Panc1 (cell line): ENCODE measurements at regions not wholly inside any gene's neighbourhood (a gene's known extent, or its start where the extent isn't known, plus 50 kb on each side); places are given as distances from the start of the nearest gene placed in this dataset.

ENCODE experiments used
- ATAC-seq: fragments of 200-7000 bp; cut with Tn5 transposase; 2 replicates; pipeline ENCODE4 v1.9.1; 2020; ENCODE audit warnings: mild to moderate bottlenecking, moderate library complexity
- BruUV-seq: library from RNA; stranded (reverse); fragments of 400-500 nt; replicated peaks from 2 replicates; lab custom pipeline; 2021; lab: Mats Ljungman, UMichigan
- CTCF ChIA-PET: fragments of 300-600 bp; sonication (Branson Sonifier 250); formaldehyde crosslinking; loops from one replicate; lab custom pipeline; 2022; ENCODE audit warnings: antibody characterized with exemption; lab: Charles Lee
- POLR2A ChIA-PET: fragments of 300-600 bp; sonication (Branson Sonifier 250); formaldehyde crosslinking; loops from one replicate; lab custom pipeline; 2022; ENCODE audit warnings: antibody characterized with exemption; lab: Charles Lee
- DNase-seq: peaks from one replicate; pipeline ENCODE4 v3.0.0-alpha.2; 2010; ENCODE audit warnings: low read depth, low spot score
- H3K27ac ChIP-seq: 2 replicates; pipeline ENCODE4 v1.5.1; 2011; ENCODE audit warnings: mild to moderate bottlenecking, low read length, inconsistent platforms
- H3K27me3 ChIP-seq: fragments of 200-500 bp; sonication (Bioruptor generic); 2 replicates; pipeline ENCODE4 v1.6.0; 2014; ENCODE audit warnings: low read length, inconsistent platforms; ENCODE audit not compliant: control insufficient read depth, insufficient read depth
- H3K36me3 ChIP-seq: fragments of 200-500 bp; sonication (Bioruptor generic); 2 replicates; pipeline ENCODE4 v1.5.1; 2014; ENCODE audit warnings: inconsistent platforms, mild to moderate bottlenecking, low read length, moderate library complexity; ENCODE audit not compliant: control insufficient read depth, insufficient read depth
- H3K4me1 ChIP-seq: 2 replicates; pipeline ENCODE4 v1.5.1; 2011; ENCODE audit warnings: inconsistent platforms, mild to moderate bottlenecking, low read length, moderate library complexity; ENCODE audit not compliant: control insufficient read depth, insufficient read depth
- H3K4me3 ChIP-seq, 2 experiments: 2 replicates each; pipeline ENCODE4 v1.5.1; 2011 to 2012; ENCODE audit warnings: low read depth in 2 of 2, low read length in 2 of 2, mild to moderate bottlenecking in 2 of 2, inconsistent platforms in 1 of 2, moderate library complexity in 1 of 2
- H3K9me3 ChIP-seq: fragments of 200-500 bp; sonication (Bioruptor generic); 2 replicates; pipeline ENCODE4 v1.5.1; 2014; ENCODE audit warnings: low read depth, mild to moderate bottlenecking, inconsistent platforms, low read length, moderate library complexity; ENCODE audit not compliant: control insufficient read depth, insufficient read depth
- POLR2AphosphoS5 ChIP-seq: IDR thresholded peaks from 2 replicates; pipeline ENCODE4 v1.6.1; 2012; ENCODE audit warnings: mild to moderate bottlenecking, low read depth, low read length, moderate library complexity
- SIN3A ChIP-seq: IDR thresholded peaks from 2 replicates; pipeline ENCODE4 v1.6.1; 2012; ENCODE audit warnings: low read depth, mild to moderate bottlenecking, low read length, moderate library complexity, borderline replicate concordance; ENCODE audit not compliant: insufficient read depth
- TCF7L2 ChIP-seq: IDR thresholded peaks from 2 replicates; pipeline ENCODE4 v1.6.1; 2011; ENCODE audit warnings: mild to moderate bottlenecking, low read depth, low read length, inconsistent platforms
- in situ Hi-C: cut with HindIII; loops from 2 replicates; pipeline ENCODE4 v1.10.0; 2016; ENCODE audit warnings: low sequenced_read_pairs, low pct_unique_long_range_greater_than_20kb
- intact Hi-C: fragments of 100-400 bp; cut with micrococcal nuclease; formaldehyde crosslinking; loops from one replicate; pipeline ENCODE4 v1.10.0; 2022; ENCODE audit not compliant: unreplicated experiment
- TF ChIP-seq, protein P1 (sequence below): fragments of 450-650 bp; IDR thresholded peaks from 2 replicates; pipeline ENCODE4 v1.5.1; 2017; ENCODE audit warnings: mild to moderate bottlenecking
- TF ChIP-seq, protein P2 (sequence below), 2 experiments: IDR thresholded peaks; 2 replicates each; pipeline ENCODE4 v1.6.1; 2011 to 2012; ENCODE audit warnings: low read depth in 2 of 2, control low read depth in 1 of 2, low read length in 1 of 2, mild to moderate bottlenecking in 1 of 2, moderate library complexity in 1 of 2; ENCODE audit not compliant: insufficient read depth in 1 of 2

DNA sequence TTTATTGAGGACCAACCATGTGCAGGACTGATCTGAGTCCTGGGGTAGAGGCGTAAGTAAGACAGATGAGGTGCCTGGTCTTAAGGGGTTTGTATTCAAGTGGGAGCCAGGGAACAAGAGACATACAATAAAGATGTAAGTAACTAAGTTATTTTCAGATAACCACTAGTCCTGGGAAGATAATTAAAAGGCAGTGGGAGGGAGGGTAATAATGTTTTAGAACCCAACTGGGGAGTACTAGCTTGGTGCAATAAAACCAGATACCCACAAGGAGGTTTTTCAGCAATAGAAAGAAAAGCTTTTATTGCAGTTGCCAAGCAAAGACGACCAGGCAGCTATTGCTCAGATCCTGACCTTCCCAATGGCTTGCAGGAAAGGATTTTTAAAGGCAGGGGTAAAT lies 893.7 kb downstream of the UQCRFS1 start:
- Histone ChIP-seq H3K9me3 (no peaks in the 10 kb centered on the region), H3K4me1 (no peaks in the 10 kb centered on the region), H3K27me3 (no peaks in the 10 kb centered on the region), H3K27ac (no peak overlapping the region), H3K36me3 (no peaks in the 10 kb centered on the region), H3K4me3 (no peak overlapping the region)
- intact Hi-C loops = no loop called here
- BruUV-seq = no TSS peak
- in situ Hi-C loops = no loop called here
- ChIA-PET CTCF (no interaction called here), POLR2A (no interaction called here)
- no peak for DNase-seq
- TF ChIP-seq SIN3A (no peak), POLR2AphosphoS5 (no peak), TCF7L2 (no peak)
- TF ChIP-seq, protein P1, sequence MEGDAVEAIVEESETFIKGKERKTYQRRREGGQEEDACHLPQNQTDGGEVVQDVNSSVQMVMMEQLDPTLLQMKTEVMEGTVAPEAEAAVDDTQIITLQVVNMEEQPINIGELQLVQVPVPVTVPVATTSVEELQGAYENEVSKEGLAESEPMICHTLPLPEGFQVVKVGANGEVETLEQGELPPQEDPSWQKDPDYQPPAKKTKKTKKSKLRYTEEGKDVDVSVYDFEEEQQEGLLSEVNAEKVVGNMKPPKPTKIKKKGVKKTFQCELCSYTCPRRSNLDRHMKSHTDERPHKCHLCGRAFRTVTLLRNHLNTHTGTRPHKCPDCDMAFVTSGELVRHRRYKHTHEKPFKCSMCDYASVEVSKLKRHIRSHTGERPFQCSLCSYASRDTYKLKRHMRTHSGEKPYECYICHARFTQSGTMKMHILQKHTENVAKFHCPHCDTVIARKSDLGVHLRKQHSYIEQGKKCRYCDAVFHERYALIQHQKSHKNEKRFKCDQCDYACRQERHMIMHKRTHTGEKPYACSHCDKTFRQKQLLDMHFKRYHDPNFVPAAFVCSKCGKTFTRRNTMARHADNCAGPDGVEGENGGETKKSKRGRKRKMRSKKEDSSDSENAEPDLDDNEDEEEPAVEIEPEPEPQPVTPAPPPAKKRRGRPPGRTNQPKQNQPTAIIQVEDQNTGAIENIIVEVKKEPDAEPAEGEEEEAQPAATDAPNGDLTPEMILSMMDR = no peak
- ATAC-seq = no peak

DNA sequence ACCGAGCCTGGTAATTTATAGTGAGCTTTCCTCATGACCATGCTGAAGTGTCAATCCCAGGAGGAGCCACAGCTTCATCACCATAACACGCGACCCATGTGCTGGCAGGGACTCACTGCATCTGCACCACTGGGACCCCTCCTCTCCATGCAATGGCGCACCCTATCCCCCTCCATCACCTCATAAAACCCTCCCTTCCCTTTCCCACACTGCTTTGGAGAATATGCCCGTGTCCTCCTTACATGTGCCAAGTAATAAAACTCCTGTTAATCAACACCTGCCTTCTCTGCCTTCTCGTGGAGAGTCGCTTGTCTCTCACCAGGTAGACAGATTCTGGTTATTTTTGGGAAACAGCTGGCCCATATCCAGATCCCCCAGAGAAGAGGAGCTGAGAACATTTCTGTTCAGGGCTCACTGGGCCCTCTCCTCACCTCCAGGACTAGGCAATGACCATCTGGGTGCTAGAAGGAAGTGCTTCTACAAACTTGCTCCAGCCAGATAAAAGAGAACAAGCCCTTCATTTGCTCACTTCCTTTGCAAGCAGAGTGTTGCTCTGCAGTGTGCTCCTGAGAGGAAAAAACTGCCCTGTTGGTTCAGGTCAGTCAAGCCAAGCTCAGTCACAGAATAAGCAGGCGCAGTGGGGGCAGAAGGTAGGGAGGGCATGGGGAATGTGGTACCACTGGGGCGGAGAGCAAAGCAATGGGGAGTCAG lies 894.3 kb downstream of the UQCRFS1 start:
- H3K27ac ChIP-seq = no peak overlapping the region
- POLR2A ChIA-PET = no interaction called here
- H3K4me3 ChIP-seq = no peak overlapping the region
- TF ChIP-seq, protein P2, sequence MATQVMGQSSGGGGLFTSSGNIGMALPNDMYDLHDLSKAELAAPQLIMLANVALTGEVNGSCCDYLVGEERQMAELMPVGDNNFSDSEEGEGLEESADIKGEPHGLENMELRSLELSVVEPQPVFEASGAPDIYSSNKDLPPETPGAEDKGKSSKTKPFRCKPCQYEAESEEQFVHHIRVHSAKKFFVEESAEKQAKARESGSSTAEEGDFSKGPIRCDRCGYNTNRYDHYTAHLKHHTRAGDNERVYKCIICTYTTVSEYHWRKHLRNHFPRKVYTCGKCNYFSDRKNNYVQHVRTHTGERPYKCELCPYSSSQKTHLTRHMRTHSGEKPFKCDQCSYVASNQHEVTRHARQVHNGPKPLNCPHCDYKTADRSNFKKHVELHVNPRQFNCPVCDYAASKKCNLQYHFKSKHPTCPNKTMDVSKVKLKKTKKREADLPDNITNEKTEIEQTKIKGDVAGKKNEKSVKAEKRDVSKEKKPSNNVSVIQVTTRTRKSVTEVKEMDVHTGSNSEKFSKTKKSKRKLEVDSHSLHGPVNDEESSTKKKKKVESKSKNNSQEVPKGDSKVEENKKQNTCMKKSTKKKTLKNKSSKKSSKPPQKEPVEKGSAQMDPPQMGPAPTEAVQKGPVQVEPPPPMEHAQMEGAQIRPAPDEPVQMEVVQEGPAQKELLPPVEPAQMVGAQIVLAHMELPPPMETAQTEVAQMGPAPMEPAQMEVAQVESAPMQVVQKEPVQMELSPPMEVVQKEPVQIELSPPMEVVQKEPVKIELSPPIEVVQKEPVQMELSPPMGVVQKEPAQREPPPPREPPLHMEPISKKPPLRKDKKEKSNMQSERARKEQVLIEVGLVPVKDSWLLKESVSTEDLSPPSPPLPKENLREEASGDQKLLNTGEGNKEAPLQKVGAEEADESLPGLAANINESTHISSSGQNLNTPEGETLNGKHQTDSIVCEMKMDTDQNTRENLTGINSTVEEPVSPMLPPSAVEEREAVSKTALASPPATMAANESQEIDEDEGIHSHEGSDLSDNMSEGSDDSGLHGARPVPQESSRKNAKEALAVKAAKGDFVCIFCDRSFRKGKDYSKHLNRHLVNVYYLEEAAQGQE (IDR thresholded peaks at IDR 0.05; ENCODE audit: insufficient read depth in 1 of 2, low read depth in 2 of 2, low read length in 1 of 2) = no peak
- TF ChIP-seq TCF7L2 (no peak), SIN3A (no peak), POLR2AphosphoS5 (no peak)
- TF ChIP-seq, protein P1 = no peak
- ATAC-seq = no peak
- BruUV-seq = no TSS peak
- in situ Hi-C loops (no loop called here), intact Hi-C loops (no loop called here)
- CTCF ChIA-PET = no interaction called here
- H3K27me3 ChIP-seq = no peaks in the 10 kb centered on the region
- no peaks in the 10 kb centered on the region for H3K4me1 ChIP-seq
- no peaks in the 10 kb centered on the region for H3K36me3 ChIP-seq
- DNase-seq = no peak
- no peaks in the 10 kb centered on the region for H3K9me3 ChIP-seq
